HG03457 (cell line): ENCODE measurements at regions not wholly inside any gene's neighbourhood (a gene's known extent, or its start where the extent isn't known, plus 50 kb on each side); places are given as distances from the start of the nearest gene placed in this dataset.

Experiments
- ATAC-seq: cut with Tn5 transposase; IDR thresholded peaks from one replicate; pipeline ENCODE4 v1.9.1; 2021; ENCODE audit warnings: moderate number of reproducible peaks; ENCODE audit not compliant: unreplicated experiment

- no peak for ATAC-seq
These were observed 196.9 kb upstream of the PLET1 start for GRCh38 chr11:112457532-112457931.

GRCh38 chr11:112459001-112459400, 198.3 kb upstream of the PLET1 start:
- no peak for ATAC-seq

DNA sequence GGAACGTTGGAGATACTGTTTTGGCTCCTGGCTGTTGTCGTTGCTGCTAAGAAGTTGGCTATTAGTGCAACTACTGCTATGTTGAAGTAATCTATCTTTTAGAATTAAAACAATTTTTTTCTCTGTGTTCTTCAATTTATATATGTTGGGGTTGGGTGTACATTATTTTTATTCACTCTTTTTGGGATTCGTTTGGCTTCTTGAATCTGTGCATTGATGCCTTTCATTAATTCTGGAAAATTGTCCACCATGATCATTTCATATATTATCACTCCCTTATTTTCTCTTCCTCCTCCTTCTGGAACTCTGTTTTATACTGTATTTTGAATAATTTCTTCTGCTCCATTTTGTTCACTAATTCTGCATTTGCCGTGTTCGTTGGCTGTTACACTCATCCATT, 199.5 kb upstream of the PLET1 start:
- ATAC-seq: no peak

DNA sequence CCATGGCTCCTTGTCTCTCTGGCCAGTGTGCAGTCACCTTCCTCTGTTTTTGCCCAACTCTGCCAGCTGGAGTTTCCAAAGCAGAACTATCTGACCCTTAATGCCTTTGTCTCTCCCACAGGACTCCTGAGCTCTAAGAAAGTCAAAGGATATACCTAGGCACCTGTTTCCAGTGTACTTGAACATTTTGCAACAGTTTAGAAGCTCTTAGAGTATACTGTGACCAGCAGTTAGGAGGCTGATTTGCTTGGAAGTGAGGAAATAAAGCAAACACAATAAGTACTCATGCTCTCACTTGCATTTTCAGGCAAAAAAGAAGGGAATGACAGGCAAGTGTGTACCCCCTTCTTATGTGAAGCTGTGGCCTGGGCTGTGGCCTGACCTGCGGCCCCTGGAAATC, 204.3 kb upstream of the PLET1 start:
- ATAC-seq: no peak

GRCh38 chr11:112465433-112466024, 204.9 kb upstream of the PLET1 start:
- ATAC-seq: no peak

GRCh38 chr11:112467721-112468120, 207.1 kb upstream of the PLET1 start:
- ATAC-seq: no peak

- no peak for ATAC-seq
These were observed 208.7 kb upstream of the PLET1 start for GRCh38 chr11:112469376-112469775.

- ATAC-seq: no peak
These were observed 209.7 kb upstream of the PLET1 start for GRCh38 chr11:112470355-112470754.

GRCh38 chr11:112471731-112472130, 211.1 kb upstream of the PLET1 start:
- no peak for ATAC-seq

GRCh38 chr11:112477152-112477551, 216.5 kb upstream of the PLET1 start:
- no peak for ATAC-seq

GRCh38 chr11:112477581-112478317, 217.1 kb upstream of the PLET1 start:
- ATAC-seq: no peak

GRCh38 chr11:112478806-112479205, 218.1 kb upstream of the PLET1 start:
- no peak for ATAC-seq

DNA sequence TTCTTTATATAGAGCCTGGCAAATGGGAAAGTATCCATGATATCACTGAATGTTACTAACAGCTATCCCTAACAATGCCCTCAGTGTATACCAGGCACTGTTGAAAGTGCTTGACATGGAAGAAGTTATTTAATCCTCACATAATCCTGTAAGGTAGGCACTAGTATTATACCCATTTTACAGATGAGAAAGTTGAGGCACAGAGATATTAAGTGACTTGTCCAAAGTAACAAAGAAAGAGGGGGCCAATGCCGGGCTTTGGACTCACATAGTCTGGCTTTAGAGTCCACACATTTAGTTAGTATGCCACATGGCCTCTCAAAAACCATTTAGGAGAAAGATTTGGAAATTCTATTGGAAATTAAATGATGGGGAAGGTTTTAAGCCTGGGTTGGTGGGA, 220.8 kb upstream of the PLET1 start:
- no peak for ATAC-seq

GRCh38 chr11:112481893-112482292, 221.2 kb upstream of the PLET1 start:
- no peak for ATAC-seq

- no peak for ATAC-seq
These were observed 224.6 kb upstream of the PLET1 start for GRCh38 chr11:112485280-112485679.

DNA sequence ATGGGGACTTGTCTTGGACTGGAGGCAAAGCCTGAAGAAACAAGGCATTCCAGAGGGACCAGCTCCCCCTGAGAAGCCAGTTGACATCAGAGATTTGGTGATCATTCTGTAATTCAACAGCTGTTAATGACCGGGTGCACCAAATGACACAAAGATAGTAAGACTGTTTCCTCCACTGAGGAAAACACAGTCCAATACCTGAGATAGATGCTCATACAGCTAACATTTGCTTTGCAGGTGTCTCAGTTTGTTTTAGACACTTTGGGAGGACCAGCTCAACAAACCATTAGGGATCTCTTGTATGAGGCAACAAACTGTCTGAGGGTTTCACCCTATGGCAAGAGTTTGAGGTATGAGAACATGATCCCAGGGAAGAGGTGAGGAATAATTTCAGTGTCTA, 237.2 kb upstream of the PLET1 start:
- ATAC-seq: no peak

DNA sequence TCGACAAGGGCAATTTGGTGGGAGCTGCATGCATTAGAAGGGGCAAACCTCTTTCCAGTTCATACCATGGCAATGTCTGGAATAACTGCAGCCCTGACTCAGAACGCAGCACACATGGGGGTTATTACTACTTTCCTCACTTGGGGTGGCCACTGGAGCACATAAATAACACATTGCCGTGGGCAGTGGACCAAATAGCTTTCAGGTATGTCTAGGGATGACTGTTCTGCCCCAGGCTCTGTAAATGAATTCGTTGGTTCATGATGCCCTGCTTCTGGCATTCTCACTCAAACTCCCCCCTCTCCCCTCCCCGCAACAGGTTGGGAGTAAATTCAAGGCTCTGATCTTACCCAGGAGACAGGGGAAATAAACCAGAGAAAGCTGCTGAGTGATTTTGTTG, 238.0 kb upstream of the PLET1 start:
- ATAC-seq: no peak

- no peak for ATAC-seq
These were observed 238.7 kb upstream of the PLET1 start for GRCh38 chr11:112499153-112499880.

DNA sequence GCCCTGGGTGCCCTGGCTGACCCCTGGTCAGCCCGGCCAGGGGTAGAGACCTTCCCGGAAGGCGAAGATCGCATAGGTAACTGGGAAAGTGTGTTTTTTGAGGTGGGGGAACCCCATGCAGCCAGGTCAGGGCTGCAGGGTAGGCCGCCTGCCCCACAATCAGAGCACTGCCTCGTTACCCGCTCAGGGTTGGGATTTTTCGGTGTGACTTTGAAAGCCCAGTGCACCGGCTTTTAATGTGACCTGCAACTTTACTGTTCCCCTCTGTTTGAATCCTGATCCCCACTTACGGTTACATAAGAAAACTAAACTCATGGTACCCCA, 239.2 kb upstream of the PLET1 start:
- ATAC-seq: no peak

DNA sequence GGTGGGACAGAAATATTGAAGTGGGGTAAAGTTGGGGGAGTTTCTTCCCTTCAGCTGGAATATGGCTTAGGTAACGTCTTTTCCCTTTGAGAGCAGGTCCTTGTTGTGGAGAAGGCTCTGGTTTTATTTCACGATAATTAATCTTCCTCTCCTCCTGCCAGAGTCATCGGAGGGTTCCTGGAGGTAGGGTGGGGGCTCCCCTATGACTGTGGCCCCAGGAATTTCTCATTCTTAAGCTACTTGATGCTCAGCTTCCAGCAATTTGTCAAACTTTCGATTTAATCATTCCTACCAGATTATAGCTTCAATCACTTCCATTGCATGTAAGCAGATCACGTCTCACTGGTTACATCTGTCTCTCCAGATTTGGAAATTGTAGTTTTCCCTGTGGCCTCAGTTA, 242.8 kb upstream of the PLET1 start:
- ATAC-seq: no peak

- no peak for ATAC-seq
These were observed 243.4 kb upstream of the PLET1 start for GRCh38 chr11:112504056-112504455.

- ATAC-seq: no peak
These were observed 246.2 kb upstream of the PLET1 start for GRCh38 chr11:112506852-112507251.
